Astrocyte of the spinal cord (primary cell): ENCODE measurements at regions not wholly inside any gene's neighbourhood (a gene's known extent, or its start where the extent isn't known, plus 50 kb on each side); places are given as distances from the start of the nearest gene placed in this dataset.

ENCODE experiments used
- DNase-seq: peaks from one replicate; pipeline ENCODE4 v3.0.0; 2011; ENCODE audit warnings: low read depth, low spot score
- H3K4me3 ChIP-seq: 2 replicates; pipeline ENCODE4 v1.5.1; 2011; ENCODE audit warnings: low read depth, mild to moderate bottlenecking, low read length, moderate library complexity
- CTCF ChIP-seq: IDR thresholded peaks from 2 replicates; pipeline ENCODE4 v1.5.1; 2012; ENCODE audit warnings: low read depth, mild to moderate bottlenecking, low read length, inconsistent platforms
- in situ Hi-C: cut with HindIII; loops from 2 replicates; pipeline ENCODE4 v1.10.0; 2017; ENCODE audit warnings: low sequenced_read_pairs

- no peak for DNase-seq
- no peak overlapping the region for H3K4me3 ChIP-seq
- in situ Hi-C loops, result no loop called here
- no peak for TF ChIP-seq CTCF
These were observed 273.4 kb upstream of the TNRC6C start for GRCh38 chr17:77684803-77685798.

DNA sequence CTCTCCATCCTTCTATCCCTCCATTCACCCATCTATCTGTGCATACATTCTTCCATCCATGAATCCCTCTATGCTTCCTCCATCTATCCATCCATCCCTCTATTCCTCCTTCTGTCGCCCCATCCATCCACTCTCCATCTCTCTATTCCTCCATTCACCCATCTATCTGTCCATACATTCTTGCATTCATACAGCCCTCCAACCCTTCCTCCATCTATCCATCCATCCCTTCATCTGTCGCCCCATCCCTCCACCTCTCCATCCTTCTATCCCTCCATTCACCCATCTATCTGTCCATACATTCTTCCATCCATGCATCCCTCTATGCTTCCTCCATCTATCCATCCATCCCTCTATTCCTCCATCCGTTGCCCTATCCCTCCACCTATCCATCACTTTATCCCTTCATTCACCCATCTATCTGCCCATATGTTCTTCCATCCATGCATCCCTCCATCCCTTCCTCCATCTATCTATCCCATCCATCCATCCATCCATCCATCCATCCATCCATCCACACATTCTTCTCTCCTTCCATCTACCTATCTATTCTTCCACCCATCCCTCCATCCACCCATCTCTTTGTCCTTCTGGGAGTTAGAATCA is 272.5 kb upstream of the TNRC6C start:
- TF ChIP-seq CTCF, result no peak
- no peak overlapping the region for H3K4me3 ChIP-seq
- in situ Hi-C loops, result no loop called here
- no peak for DNase-seq

- DNase-seq, result no peak
- no peak overlapping the region for H3K4me3 ChIP-seq
- TF ChIP-seq CTCF, result no peak
- in situ Hi-C loops, result no loop called here
These were observed 271.6 kb upstream of the TNRC6C start for GRCh38 chr17:77686903-77687302.

GRCh38 chr17:77687417-77687816 is 271.1 kb upstream of the TNRC6C start:
- H3K4me3 ChIP-seq, result no peak overlapping the region
- no peak for DNase-seq
- no peak for TF ChIP-seq CTCF
- in situ Hi-C loops, result no loop called here

GRCh38 chr17:77687921-77688320 is 270.6 kb upstream of the TNRC6C start:
- no peak overlapping the region for H3K4me3 ChIP-seq
- in situ Hi-C loops, result no loop called here
- TF ChIP-seq CTCF, result no peak
- no peak for DNase-seq

DNA sequence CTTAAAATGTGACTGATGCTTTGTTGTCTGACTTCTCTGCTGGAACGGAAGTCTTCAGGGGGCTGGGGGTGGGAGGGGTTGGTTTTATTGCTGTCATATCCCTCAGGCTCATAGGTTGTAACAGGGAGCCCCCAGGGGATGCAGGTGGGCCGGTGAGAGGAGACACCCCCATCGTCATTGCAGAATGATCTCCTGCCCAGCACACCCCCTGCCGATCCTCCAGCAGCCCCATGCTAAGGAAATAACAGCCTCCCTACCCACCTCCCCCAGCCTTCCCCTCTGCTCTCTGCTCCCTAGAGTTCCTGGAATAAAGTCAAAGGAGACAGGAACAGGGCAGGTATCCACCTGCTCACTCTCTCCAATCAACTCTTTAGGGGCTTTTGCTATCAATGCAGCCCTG is 270.1 kb upstream of the TNRC6C start:
- no peak for DNase-seq
- no peak overlapping the region for H3K4me3 ChIP-seq
- TF ChIP-seq CTCF, result no peak
- in situ Hi-C loops, result no loop called here
